ENCODE measurements at regions not wholly inside any gene's neighbourhood (a gene's known extent, or its start where the extent isn't known, plus 50 kb on each side); places are given as distances from the start of the nearest gene placed in this dataset.
"Not testable (repeated sequence)": the region's sequence is repeated elsewhere in the genome, so short reads cannot be mapped to it uniquely, and the experiment has no call there.

DNA sequence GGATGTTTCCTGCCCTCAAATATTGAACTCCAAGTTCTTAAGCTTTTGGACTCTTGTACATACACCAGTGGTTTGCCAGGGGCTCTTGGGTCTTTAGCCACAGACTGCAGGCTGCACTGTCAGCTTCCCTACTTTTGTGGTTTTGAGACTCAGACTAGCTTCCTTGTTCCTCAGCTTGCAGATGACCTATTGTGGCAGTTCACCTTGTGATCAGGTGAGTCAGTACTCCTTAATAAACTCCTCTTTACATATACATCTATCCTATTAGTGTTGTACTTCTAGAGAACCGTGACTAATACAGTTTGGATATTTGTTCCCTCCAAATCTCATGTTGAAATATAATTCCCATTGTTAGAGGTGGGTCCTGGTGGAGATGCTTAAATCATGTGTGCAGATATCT, 681.9 kb upstream of the ARRDC3 start:
- DNase-seq, result no peak

DNA sequence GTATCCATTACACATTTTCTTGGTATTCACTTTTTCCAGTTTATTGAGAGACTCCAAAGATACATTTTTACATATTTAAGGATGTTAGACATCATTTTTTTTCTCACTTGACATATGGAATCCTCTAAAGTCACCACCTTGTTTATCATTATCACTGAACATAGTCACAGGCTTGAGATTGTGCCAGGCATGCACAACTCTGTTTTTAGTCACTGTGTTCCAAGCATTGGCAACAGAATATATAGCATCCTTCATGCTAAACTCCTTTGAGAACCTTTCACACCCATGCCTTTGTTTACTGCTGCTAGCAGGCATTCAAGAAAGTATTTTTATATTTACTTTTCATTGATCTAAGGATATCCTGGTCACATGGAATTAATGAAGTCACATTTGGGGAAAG, 668.6 kb upstream of the ARRDC3 start:
- no peak for DNase-seq

DNA sequence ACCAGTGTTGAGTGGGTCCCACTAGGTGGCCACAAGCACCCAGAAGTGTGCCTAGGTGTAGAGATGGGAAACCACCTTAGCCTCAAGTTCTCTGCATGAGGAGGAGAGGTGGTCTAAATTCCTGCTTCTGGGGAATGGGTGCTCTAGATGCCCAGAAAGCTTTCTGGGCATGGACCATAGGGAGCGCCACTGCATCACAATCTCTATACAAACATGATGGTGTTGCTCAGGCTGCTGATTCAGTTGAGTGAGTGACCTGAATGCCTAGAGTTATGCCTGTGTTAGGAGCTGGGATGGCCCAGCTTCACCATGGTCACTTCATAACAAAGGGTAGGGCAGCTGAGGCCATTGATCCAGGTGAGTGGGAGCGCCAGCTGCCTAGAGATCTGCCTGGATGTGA, 667.9 kb upstream of the ARRDC3 start:
- no peak for DNase-seq

DNA sequence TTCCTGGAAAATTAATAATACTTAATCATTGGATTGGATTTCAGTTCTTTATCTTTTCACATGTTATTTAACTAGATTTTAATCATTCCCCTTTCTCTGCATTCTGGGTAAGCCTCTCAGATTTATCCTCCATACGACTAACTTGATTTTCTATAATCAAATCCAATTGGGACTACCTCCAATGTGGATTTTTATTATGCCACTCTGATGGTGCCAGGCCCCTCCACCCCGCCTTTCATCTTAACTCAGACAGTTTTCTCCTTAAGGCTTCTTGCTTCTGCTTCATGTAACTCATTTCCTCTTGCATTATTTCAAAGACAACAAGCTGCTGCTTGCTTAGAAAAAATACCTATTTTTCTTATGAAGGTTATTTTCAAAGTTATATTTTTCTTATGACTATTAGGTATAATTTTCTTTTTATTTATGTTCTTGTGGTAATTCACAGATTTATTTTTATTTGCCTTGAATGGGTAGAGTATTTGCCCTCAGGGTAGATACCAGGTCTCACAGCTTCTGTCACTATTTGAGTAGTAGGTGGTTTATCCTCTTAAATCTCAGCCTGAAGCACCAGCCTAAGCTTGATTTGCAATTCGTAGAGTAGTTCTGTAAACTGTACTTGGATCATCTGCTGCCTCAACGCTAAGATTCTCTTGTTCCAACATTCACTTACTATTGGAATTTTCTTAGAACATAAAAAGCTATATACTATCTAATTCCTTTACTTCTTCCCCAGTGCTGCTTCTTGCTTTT, 659.0 kb upstream of the ARRDC3 start:
- DNase-seq, result no peak

DNA sequence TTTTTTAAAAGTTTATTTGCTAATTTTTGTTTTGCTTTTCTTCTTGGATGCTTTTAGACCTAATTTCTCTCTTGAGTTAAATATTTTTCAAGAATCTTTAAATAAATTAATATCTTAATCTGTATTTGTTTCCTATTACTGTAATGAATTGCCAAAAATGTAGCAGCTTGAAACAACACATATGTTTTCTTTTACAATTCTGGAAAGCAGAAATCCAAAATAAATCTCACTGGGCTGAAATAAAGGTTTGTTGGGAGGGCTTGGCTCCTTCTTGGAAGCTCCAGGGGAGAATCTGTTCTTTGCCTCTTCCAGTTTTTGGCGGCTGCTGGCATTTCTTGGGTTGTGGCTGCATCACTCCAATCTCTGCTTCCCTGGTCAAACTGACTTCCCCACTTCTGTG, 658.1 kb upstream of the ARRDC3 start:
- no peak for DNase-seq

DNA sequence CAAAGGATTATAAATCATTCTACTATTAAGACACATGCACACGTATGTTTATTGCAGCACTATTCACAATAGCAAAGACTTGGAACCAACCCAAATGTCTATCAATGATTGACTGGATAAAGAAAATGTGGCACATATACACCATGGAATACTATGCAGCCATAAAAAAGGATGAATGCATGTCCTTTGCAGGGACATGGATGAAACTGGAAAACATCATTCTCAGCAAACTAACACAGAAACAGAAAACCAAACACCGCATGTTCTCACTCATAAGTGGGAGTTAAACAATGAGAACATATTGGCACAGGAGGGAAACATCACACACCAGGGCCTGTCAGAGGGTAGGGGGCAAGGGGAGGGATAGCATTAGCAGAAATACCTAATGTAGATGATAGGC, 646.7 kb upstream of the ARRDC3 start:
- not testable (repeated sequence) for DNase-seq

DNA sequence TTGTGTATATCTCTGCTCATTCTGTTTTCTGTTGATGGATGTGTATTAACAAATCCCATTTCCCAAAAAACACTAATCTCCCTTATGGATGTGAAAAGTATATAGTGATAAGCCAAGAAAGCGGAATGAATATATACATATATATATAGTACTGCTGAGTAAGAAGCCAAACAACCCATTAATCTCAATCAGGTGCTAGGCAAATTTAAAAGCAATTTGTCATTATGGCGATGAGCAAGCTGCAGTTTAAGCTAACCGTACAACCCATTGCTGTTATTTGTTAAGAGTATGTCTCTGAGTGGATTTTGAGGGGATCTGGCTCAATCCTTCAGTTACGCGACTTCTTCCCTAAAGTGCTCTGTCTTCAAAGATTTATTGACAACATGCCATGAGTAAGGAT, 640.4 kb upstream of the ARRDC3 start:
- no peak for DNase-seq

DNA sequence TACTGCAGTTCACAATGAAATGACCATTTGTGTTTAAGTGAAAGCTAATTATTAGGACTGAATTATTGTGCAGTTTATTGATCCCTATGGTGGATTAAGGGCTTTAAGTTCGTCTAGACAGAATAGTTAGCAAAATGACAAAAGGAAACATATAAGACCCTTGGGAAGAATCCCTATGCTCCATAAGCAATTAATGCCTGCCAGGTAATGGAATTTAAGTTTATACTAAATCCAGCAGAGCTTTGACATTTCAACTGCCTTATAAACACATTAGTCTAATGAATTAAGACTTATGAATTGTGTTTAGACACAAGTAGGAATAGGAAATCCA, 640.0 kb upstream of the ARRDC3 start:
- DNase-seq, result no peak

DNA sequence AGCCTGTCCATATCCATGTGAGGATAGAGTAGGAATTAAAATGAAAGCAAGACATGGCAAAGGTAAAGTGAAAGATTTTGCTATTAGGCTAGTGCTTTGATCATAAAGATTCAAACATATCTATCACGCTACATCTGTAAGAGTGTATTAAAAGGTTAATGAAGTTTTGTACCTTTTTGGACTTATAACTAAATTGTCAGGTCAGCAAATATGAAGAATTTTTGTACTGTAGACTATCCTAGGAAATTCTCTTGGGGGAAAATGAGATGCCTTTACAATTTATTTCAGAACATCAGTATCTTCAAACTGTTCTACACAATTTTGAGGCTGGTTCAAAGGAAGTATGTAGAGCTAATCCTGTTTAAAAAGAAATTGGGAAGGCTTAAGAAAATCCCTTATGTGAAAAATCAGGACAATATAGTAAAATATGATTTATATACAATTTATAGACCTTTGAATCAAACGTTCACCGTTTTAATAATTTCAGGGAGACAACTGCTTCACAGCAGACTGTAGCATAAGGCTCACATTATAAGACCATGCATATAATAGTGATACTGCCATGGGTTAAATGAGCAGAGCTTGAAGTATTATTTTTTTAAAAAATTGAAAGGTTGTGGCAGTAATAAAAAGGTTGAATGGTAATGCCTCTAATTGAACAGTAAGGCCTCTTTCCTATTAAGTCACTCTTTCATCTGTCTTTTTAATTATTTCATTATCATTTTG, 639.5 kb upstream of the ARRDC3 start:
- no peak for DNase-seq

DNA sequence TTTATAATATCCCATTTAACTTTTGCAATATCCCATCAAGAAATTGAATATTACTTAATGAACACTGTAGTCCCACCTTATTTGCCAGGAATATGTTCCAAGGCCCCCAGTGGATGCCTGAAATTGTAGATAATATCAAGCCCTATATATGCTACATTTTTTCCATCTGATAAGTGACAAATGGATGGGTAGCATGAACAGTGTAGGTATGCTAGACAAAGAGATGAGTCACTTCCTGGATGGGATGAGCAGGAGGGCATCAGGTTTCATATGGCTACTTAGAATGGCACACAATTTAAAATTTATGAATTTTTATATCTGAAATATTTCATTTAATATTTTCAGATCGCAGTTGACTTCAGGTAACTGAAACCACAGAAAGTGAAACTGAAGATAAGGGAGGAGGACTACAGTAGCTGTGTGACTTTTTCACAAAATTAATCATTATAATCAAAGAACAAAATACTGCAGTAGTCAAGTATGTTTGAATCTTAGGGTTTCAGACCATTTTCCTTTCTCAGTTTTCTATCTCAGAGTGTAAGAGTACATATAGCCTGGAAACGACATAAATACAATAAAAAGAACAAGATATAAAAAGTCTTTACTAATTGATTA, 636.4 kb upstream of the ARRDC3 start:
- no peak for DNase-seq

DNA sequence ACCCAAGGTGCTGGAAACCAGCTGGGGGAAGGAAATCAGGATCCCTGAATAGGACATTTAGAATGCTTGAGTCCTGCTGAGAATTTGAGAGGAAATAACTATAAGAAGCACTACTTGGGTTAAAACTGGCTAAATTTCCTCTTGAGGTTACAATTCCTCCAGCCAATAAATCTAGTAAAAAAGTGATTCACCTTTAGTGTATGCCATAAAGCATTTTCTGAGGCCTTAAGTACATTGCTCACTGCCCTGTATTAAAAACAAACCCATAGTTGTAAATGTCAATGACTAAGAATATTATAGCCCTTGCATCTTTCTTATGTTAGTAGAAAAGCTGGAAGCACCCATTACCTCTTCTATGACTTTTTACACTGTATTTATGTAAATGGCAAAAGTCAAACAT, 634.7 kb upstream of the ARRDC3 start:
- DNase-seq, result no peak

DNA sequence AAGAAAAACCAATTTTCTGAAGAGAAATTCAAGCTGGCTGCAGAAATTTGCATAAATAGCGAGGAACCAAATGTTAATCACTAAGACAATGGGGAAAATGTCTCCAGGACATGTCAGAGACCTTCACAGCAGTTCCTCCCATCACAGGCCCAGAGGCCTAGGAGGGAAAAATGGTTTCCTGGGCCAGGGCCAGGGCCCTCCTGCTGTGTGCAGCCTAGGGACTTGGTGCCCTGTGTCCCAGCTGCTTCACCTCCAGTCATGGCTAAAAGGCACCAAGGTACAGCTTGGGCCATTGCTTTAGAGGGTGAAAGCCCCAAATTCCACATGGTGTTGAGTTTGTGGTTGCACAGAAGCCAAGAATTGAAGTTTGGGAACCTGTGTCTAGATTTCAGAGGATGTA, 628.7 kb upstream of the ARRDC3 start:
- DNase-seq, result not testable (repeated sequence)

DNA sequence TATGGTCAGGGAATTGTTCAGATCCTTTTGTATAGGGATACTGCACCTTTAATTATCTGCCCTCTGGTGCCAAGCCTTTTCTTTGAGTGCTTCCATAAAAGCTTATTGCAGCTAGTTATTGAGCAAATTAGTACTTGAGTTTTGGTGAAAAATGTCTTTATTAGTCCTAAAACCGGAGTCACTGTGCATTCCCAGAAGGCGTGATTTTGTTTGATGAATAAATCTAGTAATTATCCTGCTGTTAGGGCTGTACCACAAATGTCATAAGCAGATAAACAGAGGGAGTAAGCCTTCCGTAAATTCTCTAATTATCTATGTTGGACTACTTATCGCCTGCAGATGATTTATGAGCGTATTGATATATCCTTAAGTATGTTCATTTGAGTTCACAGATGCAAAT, 620.7 kb upstream of the ARRDC3 start:
- DNase-seq, result peak; percentile 46

DNA sequence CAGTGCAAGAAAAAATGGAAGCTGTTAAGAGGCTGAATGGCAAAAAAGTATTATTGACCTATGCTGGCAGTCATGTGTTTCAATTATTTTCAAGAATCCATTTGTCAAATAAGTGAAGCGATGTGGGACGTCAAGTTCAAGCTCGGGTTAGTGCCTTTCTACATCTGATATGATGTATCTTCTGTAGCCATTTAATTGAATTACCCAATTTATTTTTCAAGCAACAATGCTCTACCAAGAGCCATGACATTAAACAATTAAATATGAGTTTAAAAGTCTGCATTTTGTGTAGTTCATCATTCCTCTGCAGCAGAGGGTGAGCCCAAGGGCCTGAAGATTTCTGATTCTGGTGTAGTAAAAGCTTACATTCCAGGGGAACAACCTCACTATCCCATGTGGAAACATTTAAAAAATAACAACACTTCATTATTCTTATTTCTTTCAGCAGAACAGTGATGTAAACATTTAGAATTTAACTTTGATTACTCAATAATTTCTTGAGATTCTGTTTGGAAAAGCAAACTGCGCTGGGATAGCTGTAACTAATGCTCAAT, 619.7 kb upstream of the ARRDC3 start:
- DNase-seq, result peak; percentile 6

DNA sequence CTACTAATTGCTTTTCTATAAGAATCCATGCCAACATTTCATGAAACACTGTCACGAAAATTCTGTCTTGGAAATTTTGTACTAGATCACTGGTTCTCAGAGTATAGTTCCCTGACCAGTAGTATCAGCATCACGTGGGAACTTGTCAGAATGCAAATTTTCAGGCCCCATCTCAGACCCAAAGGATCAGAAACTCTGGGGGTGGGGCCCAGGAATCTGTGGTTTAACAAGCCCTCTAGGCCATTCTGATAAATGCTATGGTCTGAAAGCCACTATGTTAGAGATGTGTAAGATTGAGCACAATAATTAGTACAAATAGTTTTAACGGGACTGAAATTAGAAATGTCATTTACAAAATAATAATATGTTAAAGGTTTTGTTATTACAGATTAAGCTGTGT, 615.7 kb upstream of the ARRDC3 start:
- DNase-seq, result no peak

DNA sequence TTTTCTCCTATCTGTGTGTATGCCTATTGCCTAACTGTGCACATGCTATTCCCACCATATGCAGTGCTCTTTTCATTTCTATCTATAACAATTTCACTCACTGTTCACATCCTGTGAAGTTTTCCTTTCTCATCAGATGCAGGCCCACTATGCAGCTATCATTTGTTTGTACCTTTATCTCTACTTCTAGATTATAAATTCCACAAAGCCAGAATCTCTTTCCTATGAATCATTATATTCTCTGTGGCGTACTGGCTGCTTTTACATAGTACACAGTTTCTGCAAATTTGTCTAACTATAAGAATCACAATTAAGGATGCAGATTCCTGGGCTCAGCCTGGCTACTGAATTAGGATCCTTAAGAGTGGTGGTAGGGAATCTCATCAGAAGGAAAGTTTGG, 600.8 kb upstream of the ARRDC3 start:
- DNase-seq, result no peak

DNA sequence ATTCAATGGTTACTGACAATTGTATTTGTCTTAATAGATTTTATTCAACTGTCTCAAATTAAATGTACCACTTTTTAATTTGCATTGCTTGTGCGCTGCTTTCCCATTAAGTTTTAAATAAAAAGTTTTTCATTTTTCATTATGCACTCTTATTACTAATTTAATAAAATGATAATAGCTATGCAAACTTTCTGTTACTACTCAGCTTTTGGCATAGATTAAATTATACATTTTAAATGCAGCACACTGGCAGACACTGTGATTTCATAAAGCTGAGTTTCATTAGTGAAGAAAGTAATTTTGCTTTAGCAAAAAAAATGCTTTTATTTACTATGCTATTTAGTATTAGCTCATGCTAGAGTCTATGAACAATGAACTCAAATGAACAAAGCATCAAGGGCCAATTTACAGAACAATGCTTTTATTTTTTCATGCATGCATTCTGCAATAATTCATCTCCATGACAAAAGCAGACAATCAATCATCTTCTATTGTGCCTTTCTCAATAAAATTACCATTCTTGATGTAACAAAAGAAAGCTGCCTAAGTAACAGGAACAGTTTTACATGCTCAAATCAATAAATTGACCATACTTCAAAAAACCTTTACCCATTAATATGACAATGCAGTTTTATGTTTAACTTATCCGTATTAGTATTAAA, 595.2 kb upstream of the ARRDC3 start:
- peak; percentile 39 for DNase-seq

DNA sequence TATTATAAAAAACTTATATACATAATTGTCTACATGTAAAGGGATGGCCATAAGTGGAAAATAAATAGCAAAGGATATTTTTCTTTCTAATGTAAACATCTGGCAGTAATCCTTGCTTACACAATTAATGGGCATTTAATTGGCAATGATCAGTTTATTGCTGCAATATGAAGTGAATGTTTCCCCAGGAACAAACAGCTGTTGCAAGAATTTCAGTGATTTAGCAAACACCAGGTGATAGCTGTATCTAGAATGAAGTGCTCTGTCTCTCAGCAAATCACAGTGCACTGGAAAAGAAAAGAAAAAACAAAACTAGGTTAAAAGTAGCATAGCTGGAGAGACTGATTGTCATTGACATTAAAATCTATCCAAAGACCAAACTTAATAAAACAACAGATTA, 594.5 kb upstream of the ARRDC3 start:
- DNase-seq, result no peak

DNA sequence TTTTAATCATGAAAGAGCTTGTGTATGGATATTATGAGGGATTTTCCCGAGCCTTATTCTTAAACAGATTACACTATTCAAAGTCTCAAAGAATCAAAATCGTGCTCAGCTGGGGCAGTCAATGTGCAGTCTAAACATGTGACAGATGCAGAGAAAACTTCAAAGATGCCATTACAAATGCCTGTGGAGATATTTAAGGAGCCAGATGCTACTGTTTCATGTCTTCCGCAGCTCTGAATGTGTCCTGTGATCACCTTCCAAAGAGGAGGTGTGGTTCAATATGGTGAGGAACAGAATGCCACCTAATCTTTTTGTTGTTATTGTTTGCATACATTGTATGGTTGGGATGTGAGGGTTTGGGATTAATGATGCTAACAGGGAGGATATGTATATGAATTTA, 593.3 kb upstream of the ARRDC3 start:
- no peak for DNase-seq

DNA sequence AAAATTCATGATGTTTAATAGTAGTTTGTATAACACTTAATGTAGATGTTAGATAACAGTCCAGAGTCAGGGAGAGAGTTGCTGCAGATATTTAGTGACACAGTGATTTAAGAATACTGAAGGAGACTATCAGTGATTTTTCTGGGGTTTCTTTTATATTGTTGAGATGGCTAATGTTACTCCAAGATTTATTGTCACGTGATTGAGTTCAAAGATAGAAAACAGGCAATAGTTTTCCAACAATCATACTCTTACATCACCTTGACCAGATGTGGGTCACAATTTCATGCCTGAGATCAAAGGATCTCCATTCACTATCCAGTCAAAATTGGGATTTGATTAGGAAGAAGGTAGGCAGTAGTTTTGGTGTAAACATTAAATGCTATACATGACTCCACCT, 580.0 kb upstream of the ARRDC3 start:
- no peak for DNase-seq

DNA sequence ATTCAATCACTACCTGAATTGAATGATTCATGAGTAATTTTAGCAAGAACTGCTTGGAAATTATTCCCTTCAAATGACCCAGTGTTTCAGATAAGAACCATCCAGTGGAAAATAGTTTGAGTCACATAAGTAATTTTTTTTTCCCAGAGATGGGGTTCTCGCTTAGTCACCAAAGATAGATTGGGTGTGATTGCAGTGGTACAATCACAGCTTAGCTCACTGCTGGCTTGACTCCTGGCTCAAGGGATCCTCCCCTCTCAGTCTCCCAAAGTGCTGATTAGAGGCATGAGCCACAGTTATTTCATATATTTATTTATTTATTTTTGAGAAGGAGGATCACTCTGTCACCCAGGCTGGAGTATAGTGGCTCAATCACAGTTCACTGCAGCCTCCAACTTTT, 574.5 kb upstream of the ARRDC3 start:
- DNase-seq, result no peak

DNA sequence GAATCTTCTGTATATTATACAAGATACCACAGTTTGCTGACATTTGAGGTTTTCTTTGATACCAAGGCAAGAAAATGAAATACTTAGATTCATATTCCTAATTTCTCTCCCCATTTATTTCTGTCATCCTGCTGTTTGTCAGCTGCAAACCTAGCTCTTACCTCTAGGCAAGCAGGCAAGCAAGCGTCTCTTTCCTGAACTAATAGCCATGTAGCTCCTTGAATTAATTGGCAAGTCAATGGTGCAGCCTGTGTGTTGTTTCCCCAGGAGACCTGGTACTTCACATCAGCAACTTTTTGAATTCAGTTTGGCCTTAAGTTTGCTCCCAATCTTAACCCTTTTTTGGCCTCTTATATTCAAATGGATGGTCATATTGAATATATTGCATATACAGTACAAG, 573.6 kb upstream of the ARRDC3 start:
- peak; percentile 34 for DNase-seq

DNA sequence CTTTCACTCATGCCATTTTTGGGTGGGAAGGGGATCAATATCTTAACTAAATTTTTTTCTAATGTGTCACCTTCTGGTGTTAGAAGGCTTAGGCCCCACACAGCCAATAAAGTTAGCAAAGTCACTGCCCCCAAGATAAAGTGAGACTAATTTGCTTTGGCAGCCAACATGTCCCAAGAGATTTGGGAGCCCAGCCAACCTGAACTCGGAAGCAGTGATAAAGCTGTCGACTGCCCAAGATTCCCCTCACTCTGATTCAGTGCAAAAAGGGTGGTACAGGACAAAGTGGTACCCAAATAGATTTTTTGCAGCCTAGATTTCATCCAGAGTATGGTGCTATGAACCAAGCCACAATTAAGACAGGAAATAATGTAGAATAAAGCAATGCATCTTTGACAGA, 572.5 kb upstream of the ARRDC3 start:
- DNase-seq, result no peak

DNA sequence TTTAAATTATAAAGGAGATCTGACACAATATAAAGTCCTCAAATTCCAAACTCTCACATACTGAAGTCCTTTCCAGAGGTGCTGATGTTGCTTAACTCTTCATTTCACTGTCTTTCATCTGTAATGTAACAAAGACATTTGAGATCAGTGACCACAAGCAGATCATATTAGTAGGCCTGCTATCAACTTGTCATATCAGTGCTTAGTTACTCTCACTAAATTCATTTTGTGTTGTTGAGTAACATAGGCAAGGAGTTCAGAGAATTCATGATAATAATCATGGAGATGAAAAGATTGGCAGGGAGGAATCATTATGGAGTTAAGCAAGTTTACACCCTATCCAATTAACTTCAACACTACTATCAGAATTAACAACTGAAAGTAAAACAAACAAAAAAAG, 571.0 kb upstream of the ARRDC3 start:
- no peak for DNase-seq
